IPS-15b (cell line): ENCODE measurements at regions not wholly inside any gene's neighbourhood (a gene's known extent, or its start where the extent isn't known, plus 50 kb on each side); places are given as distances from the start of the nearest gene placed in this dataset.

Source experiments
- H3K27me3 ChIP-seq: one replicate; pipeline ENCODE4 v1.6.1; 2013; ENCODE audit warnings: low read length; ENCODE audit not compliant: control insufficient read depth, insufficient read depth
- H3K36me3 ChIP-seq: one replicate; pipeline ENCODE4 v1.6.1; 2013; ENCODE audit warnings: low read length; ENCODE audit not compliant: control insufficient read depth, insufficient read depth
- H3K4me1 ChIP-seq: one replicate; pipeline ENCODE4 v1.6.1; 2013; ENCODE audit warnings: mild to moderate bottlenecking, low read length; ENCODE audit not compliant: control insufficient read depth, insufficient read depth
- H3K4me3 ChIP-seq: one replicate; pipeline ENCODE4 v1.5.1; 2013; ENCODE audit warnings: low read depth, low read length
- H3K9ac ChIP-seq: one replicate; pipeline ENCODE4 v1.6.1; 2013; ENCODE audit warnings: low read depth, mild to moderate bottlenecking, low read length
- H3K9me3 ChIP-seq: one replicate; pipeline ENCODE4 v1.6.1; 2013; ENCODE audit warnings: mild to moderate bottlenecking, low read length; ENCODE audit not compliant: control insufficient read depth, insufficient read depth

DNA sequence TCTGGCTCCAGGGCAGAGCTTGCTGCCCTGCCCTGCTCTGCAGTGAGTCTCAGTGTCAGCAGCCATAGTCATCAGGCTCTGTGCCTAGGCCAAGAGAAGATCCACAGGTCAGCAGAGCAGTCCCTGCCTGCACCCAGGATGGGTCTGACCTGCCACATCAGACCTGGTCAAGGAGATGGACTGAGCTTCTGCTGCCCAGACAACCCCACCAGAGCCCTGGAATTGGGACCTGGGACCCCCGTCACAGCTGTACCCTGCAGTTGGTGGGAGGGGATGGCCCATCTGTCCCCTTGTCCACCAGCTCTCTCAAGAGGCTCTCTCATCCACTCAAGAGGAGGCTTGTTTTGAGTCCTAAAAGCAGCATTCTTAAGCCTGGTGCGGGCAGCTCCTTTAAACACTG lies 142.6 kb downstream of the TFCP2L1 start:
- no peaks in the 10 kb centered on the region for H3K4me1 ChIP-seq
- H3K27me3 ChIP-seq, result no peaks in the 10 kb centered on the region
- no peak overlapping the region for H3K9ac ChIP-seq
- no peaks in the 10 kb centered on the region for H3K36me3 ChIP-seq
- H3K4me3 ChIP-seq, result no peak overlapping the region
- no peaks in the 10 kb centered on the region for H3K9me3 ChIP-seq

- no peaks in the 10 kb centered on the region for H3K27me3 ChIP-seq
- H3K9me3 ChIP-seq, result no peaks in the 10 kb centered on the region
- no peak overlapping the region for H3K9ac ChIP-seq
- no peak overlapping the region for H3K4me3 ChIP-seq
- H3K4me1 ChIP-seq, result no peaks in the 10 kb centered on the region
- H3K36me3 ChIP-seq, result no peaks in the 10 kb centered on the region
These were observed 140.9 kb downstream of the TFCP2L1 start for GRCh38 chr2:121144111-121144510.

- Histone ChIP-seq H3K4me1 (no peaks in the 10 kb centered on the region), H3K4me3 (no peak overlapping the region), H3K36me3 (no peaks in the 10 kb centered on the region), H3K9ac (no peak overlapping the region), H3K9me3 (no peaks in the 10 kb centered on the region), H3K27me3 (no peaks in the 10 kb centered on the region)
These were observed 138.4 kb downstream of the TFCP2L1 start for GRCh38 chr2:121146630-121147029.

DNA sequence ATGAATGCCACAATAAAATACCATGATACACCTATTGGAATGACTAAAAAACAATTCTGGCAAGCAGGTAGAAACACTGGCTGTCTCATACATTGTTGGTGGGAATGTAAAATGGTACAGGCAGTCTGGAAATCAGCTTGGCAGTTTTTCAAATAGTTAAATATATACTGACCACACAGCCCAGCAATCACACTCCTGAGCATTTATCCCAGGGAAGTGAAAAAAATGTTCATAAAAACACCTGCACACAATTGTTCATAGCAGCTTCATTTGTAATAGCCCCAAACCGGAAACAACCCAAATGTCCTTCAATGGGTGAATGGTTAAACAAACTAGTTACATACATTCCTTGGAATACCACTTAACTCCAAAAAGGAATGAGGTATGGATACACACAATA lies 137.2 kb downstream of the TFCP2L1 start:
- Histone ChIP-seq H3K4me1 (no peaks in the 10 kb centered on the region), H3K4me3 (no peak overlapping the region)

DNA sequence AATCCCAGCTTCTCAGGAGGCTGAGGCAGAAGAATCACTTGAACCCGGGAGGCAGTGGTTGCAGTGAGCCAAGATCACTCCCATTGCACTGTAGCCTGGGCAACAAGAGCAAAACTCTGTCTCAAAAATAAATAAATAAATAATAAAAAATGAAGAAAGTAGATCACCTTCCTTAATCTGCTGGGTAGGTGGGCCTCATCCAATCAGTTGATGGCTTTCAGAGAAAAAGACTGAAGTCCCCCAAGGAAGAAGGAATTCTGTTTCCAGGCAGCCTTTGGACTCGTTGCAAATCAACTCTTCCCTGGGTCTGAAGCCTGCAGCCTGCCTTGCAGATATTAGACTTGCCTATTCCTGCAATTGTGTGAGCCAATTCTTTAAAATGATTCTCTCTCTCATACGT lies 136.5 kb downstream of the TFCP2L1 start:
- Histone ChIP-seq H3K9ac (no peak overlapping the region), H3K4me1 (no peaks in the 10 kb centered on the region), H3K36me3 (no peaks in the 10 kb centered on the region), H3K9me3 (no peaks in the 10 kb centered on the region), H3K4me3 (no peak overlapping the region), H3K27me3 (no peaks in the 10 kb centered on the region)

More for the DNA sequence above, 137.2 kb downstream of the TFCP2L1 start:
- H3K9me3 ChIP-seq, result no peaks in the 10 kb centered on the region
- H3K27me3 ChIP-seq, result no peaks in the 10 kb centered on the region
- H3K36me3 ChIP-seq, result no peaks in the 10 kb centered on the region
- H3K9ac ChIP-seq, result no peak overlapping the region

DNA sequence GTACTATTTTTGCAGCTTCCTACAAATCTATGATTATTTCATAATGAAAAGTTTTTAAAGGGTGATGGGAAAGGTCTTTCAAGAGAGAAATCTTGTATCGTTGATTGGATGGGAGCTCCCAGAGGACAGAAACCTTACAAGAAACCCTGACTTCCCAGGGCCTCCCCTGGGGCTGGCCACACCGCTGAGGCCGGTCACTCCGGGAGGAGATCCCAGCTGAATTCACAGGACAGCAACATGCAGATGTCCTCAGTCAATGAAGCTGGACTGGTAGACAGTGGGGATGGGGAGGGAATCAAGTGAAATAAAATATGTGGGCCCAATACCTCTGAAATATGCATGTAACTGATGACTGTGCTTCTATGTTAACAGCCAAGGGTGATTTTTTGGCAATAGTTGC lies 135.6 kb downstream of the TFCP2L1 start:
- Histone ChIP-seq H3K9ac (no peak overlapping the region), H3K4me3 (no peak overlapping the region)

GRCh38 chr2:121150126-121150525 lies 134.9 kb downstream of the TFCP2L1 start:
- Histone ChIP-seq H3K4me1 (no peaks in the 10 kb centered on the region), H3K36me3 (no peaks in the 10 kb centered on the region), H3K4me3 (no peak overlapping the region), H3K9ac (no peak overlapping the region), H3K27me3 (no peaks in the 10 kb centered on the region), H3K9me3 (no peaks in the 10 kb centered on the region)

More for the DNA sequence above, 135.6 kb downstream of the TFCP2L1 start:
- Histone ChIP-seq H3K36me3 (no peaks in the 10 kb centered on the region), H3K27me3 (no peaks in the 10 kb centered on the region), H3K9me3 (no peaks in the 10 kb centered on the region), H3K4me1 (no peaks in the 10 kb centered on the region)

- Histone ChIP-seq H3K27me3 (no peaks in the 10 kb centered on the region), H3K9ac (no peak overlapping the region), H3K9me3 (no peaks in the 10 kb centered on the region), H3K4me1 (no peaks in the 10 kb centered on the region), H3K36me3 (no peaks in the 10 kb centered on the region), H3K4me3 (no peak overlapping the region)
These were observed 134.3 kb downstream of the TFCP2L1 start for GRCh38 chr2:121150713-121151112.

- no peak overlapping the region for H3K9ac ChIP-seq
- no peaks in the 10 kb centered on the region for H3K27me3 ChIP-seq
These were observed 133.5 kb downstream of the TFCP2L1 start for GRCh38 chr2:121151311-121152109.

DNA sequence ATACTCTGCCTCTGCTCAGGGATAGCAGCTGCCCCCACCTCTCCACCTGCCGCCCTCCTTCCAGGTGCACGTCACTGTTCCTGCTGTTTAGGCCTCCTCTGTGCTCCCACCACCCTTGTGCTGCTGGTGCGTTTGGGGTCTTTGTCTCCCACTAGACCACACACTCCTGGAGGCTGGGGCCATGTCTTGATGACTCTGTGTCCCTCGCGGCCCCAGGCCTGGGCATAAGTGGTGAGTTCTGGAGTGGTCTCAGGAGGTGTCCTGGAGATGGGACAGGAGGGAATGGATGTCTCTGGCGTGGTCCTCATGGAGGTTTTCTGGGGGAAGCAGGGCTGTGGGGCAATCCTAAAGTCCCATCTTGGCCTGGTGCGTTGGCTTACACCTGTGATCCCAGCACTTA lies 132.1 kb downstream of the TFCP2L1 start:
- Histone ChIP-seq H3K9me3 (peaks cover 4% of the 10 kb centered on the region), H3K4me1 (no peaks in the 10 kb centered on the region), H3K36me3 (no peaks in the 10 kb centered on the region), H3K4me3 (no peak overlapping the region), H3K9ac (no peak overlapping the region), H3K27me3 (no peaks in the 10 kb centered on the region)

More at GRCh38 chr2:121151311-121152109, 133.5 kb downstream of the TFCP2L1 start:
- H3K9me3 ChIP-seq, result no peaks in the 10 kb centered on the region
- no peaks in the 10 kb centered on the region for H3K36me3 ChIP-seq
- H3K4me1 ChIP-seq, result no peaks in the 10 kb centered on the region
- H3K4me3 ChIP-seq, result no peak overlapping the region

DNA sequence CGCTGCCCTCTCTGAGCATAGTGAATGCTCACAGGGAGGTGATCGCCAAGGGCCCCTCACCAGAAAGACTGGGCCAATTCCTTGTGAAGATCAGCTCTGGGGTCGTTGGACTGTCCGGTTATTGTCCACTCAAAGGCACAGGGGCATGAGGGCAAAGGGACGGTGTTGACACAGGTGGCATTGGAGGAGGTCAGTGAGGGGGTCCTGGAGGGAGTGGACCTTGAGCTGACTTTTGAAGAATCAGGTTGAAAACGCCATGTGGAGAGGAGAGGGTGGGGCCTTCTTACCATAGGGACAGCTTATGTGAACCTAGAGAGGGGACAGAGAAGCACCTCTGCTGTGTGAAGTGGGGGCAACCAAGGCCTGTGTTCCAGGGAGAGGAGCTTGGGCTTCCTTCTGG lies 131.5 kb downstream of the TFCP2L1 start:
- H3K27me3 ChIP-seq, result no peaks in the 10 kb centered on the region
- H3K4me3 ChIP-seq, result no peak overlapping the region
- H3K36me3 ChIP-seq, result no peaks in the 10 kb centered on the region
- peaks cover 6% of the 10 kb centered on the region for H3K9me3 ChIP-seq
- H3K9ac ChIP-seq, result no peak overlapping the region
- H3K4me1 ChIP-seq, result no peaks in the 10 kb centered on the region

DNA sequence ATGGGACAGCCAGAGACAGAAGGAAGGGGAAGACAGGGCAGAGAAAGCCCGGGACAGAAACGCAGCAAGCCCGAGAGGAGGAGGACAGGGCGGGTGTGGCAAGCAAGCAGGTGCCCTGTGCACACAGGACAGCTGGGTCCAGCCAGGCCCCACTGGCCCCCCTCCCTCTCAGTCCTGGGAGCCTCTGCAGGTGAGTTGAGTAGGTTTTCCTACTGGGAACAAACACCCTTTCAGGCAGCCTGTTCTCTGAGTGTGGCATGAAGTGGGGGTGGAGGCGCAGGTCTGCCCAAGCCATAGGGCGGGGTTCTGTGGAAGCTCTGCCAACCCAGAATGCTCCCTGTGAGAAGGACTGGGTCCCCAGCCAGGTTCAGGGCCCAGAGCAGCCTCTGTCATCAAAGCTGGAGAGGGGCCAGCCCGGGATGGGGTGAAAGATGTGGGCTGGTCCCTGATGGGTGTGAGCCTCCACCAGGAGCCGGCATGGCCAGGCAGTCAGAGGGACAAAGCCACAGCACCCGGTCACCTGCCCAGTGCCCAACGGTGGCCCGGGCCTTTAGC lies 129.4 kb downstream of the TFCP2L1 start:
- H3K27me3 ChIP-seq, result no peaks in the 10 kb centered on the region
- H3K4me1 ChIP-seq, result no peaks in the 10 kb centered on the region
- peaks cover 6% of the 10 kb centered on the region for H3K9me3 ChIP-seq
- H3K9ac ChIP-seq, result no peak overlapping the region
- no peak overlapping the region for H3K4me3 ChIP-seq
- no peaks in the 10 kb centered on the region for H3K36me3 ChIP-seq
